Ectodermal cell (in vitro differentiated cells): ENCODE measurements at regions not wholly inside any gene's neighbourhood (a gene's known extent, or its start where the extent isn't known, plus 50 kb on each side); places are given as distances from the start of the nearest gene placed in this dataset.

Experiments
- H3K27ac ChIP-seq: 2 replicates; pipeline ENCODE4 v1.7.0; 2013; ENCODE audit warnings: mild to moderate bottlenecking, low read depth, low read length; ENCODE audit not compliant: insufficient read depth, poor library complexity, severe bottlenecking
- H3K27me3 ChIP-seq: 2 replicates; pipeline ENCODE4 v1.7.0; 2013; ENCODE audit warnings: mild to moderate bottlenecking, low read length; ENCODE audit not compliant: insufficient read depth, control insufficient read depth, poor library complexity, severe bottlenecking
- H3K36me3 ChIP-seq: one replicate; pipeline ENCODE4 v1.7.0; 2013; ENCODE audit warnings: low read length; ENCODE audit not compliant: control insufficient read depth, insufficient read depth
- H3K4me1 ChIP-seq: one replicate; pipeline ENCODE4 v1.7.0; 2013; ENCODE audit warnings: low read length; ENCODE audit not compliant: control insufficient read depth, insufficient read depth
- H3K4me3 ChIP-seq: 2 replicates; pipeline ENCODE4 v1.7.0; 2013; ENCODE audit warnings: low read depth, low read length, control low read depth; ENCODE audit not compliant: insufficient read depth
- H3K9me3 ChIP-seq: 2 replicates; pipeline ENCODE4 v1.7.0; 2013; ENCODE audit warnings: mild to moderate bottlenecking, low read length, moderate library complexity; ENCODE audit not compliant: control insufficient read depth
- WGBS, 2 experiments: methylation state at CpG; one replicate each; pipeline ENCODE4 v1.1.7; 2013; ENCODE audit warnings: missing lambda C conversion rate in 2 of 2; 5-methylcytosine and 5-hydroxymethylcytosine counted together

- Histone ChIP-seq H3K4me1 (no peaks in the 10 kb centered on the region), H3K27me3 (no peaks in the 10 kb centered on the region)
- 94 to 98% methylated on average over 3 to 5 of the region's 5 CpGs for WGBS, 2 experiments
Measured at GRCh38 chr14:89053303-89053702, 228.9 kb downstream of the TTC8 start.

GRCh38 chr14:89056394-89056793 is 231.9 kb downstream of the TTC8 start:
- Histone ChIP-seq H3K36me3 (no peaks in the 10 kb centered on the region), H3K27ac (no peak overlapping the region), H3K4me1 (no peaks in the 10 kb centered on the region), H3K27me3 (no peaks in the 10 kb centered on the region), H3K4me3 (no peak overlapping the region), H3K9me3 (no peaks in the 10 kb centered on the region)
- 92 to 94% methylated on average over 4 of the region's 4 CpGs for WGBS, 2 experiments

More at GRCh38 chr14:89053303-89053702, 228.9 kb downstream of the TTC8 start:
- H3K27ac ChIP-seq, result no peak overlapping the region
- H3K9me3 ChIP-seq, result no peaks in the 10 kb centered on the region
- no peaks in the 10 kb centered on the region for H3K36me3 ChIP-seq
- no peak overlapping the region for H3K4me3 ChIP-seq

- no peaks in the 10 kb centered on the region for H3K27me3 ChIP-seq
- no peaks in the 10 kb centered on the region for H3K36me3 ChIP-seq
- no peaks in the 10 kb centered on the region for H3K4me1 ChIP-seq
- no peak overlapping the region for H3K4me3 ChIP-seq
- H3K9me3 ChIP-seq, result no peaks in the 10 kb centered on the region
- H3K27ac ChIP-seq, result no peak overlapping the region
- 95 to 97% methylated on average over 3 of the region's 3 CpGs for WGBS, 2 experiments
Measured at GRCh38 chr14:89058697-89059096, 234.2 kb downstream of the TTC8 start.

- Histone ChIP-seq H3K36me3 (no peaks in the 10 kb centered on the region), H3K4me3 (no peak overlapping the region), H3K27me3 (no peaks in the 10 kb centered on the region), H3K9me3 (no peaks in the 10 kb centered on the region), H3K4me1 (no peaks in the 10 kb centered on the region), H3K27ac (no peak overlapping the region)
Measured at GRCh38 chr14:89060191-89060590, 235.7 kb downstream of the TTC8 start.

GRCh38 chr14:89061696-89062095 is 237.2 kb downstream of the TTC8 start:
- no peaks in the 10 kb centered on the region for H3K27me3 ChIP-seq
- no peak overlapping the region for H3K4me3 ChIP-seq
- no peak overlapping the region for H3K27ac ChIP-seq
- no peaks in the 10 kb centered on the region for H3K36me3 ChIP-seq
- H3K4me1 ChIP-seq, result no peaks in the 10 kb centered on the region
- 93 to 100% methylated on average over 1 of the region's 1 CpG for WGBS, 2 experiments
- H3K9me3 ChIP-seq, result no peaks in the 10 kb centered on the region

- H3K27me3 ChIP-seq, result no peaks in the 10 kb centered on the region
- H3K9me3 ChIP-seq, result no peaks in the 10 kb centered on the region
- no peaks in the 10 kb centered on the region for H3K4me1 ChIP-seq
- WGBS, 2 experiments, result 90 to 93% methylated on average over 1 of the region's 2 CpGs
- no peak overlapping the region for H3K27ac ChIP-seq
- H3K4me3 ChIP-seq, result no peak overlapping the region
- no peaks in the 10 kb centered on the region for H3K36me3 ChIP-seq
Measured at GRCh38 chr14:89065879-89066278, 241.4 kb downstream of the TTC8 start.

GRCh38 chr14:89067293-89067972 is 243.0 kb downstream of the TTC8 start:
- H3K36me3 ChIP-seq, result no peaks in the 10 kb centered on the region
- WGBS, 2 experiments, result 80 to 81% methylated on average over 12 of the region's 12 CpGs
- H3K27me3 ChIP-seq, result no peaks in the 10 kb centered on the region
- H3K9me3 ChIP-seq, result no peaks in the 10 kb centered on the region
- no peaks in the 10 kb centered on the region for H3K4me1 ChIP-seq
- H3K27ac ChIP-seq, result no peak overlapping the region
- H3K4me3 ChIP-seq, result no peak overlapping the region

- no peaks in the 10 kb centered on the region for H3K4me1 ChIP-seq
- H3K36me3 ChIP-seq, result no peaks in the 10 kb centered on the region
- H3K27me3 ChIP-seq, result no peaks in the 10 kb centered on the region
- 90 to 92% methylated on average over 16 of the region's 16 CpGs for WGBS, 2 experiments
- H3K27ac ChIP-seq, result no peak overlapping the region
- no peaks in the 10 kb centered on the region for H3K9me3 ChIP-seq
- no peak overlapping the region for H3K4me3 ChIP-seq
Measured at GRCh38 chr14:89078021-89078795, 253.8 kb downstream of the TTC8 start.

GRCh38 chr14:89085231-89085731 is 260.8 kb downstream of the TTC8 start:
- Histone ChIP-seq H3K4me3 (no peak overlapping the region), H3K36me3 (no peaks in the 10 kb centered on the region), H3K4me1 (no peaks in the 10 kb centered on the region), H3K27me3 (no peaks in the 10 kb centered on the region), H3K27ac (no peak overlapping the region), H3K9me3 (no peaks in the 10 kb centered on the region)
- WGBS, 2 experiments, result 86 to 87% methylated on average over 11 to 12 of the region's 12 CpGs

GRCh38 chr14:89085737-89086382 is 261.4 kb downstream of the TTC8 start:
- H3K36me3 ChIP-seq, result no peaks in the 10 kb centered on the region
- no peak overlapping the region for H3K27ac ChIP-seq
- no peaks in the 10 kb centered on the region for H3K9me3 ChIP-seq
- 96% methylated on average over 8 to 9 of the region's 9 CpGs for whole genome bisulfite sequencing, 2 experiments
- no peaks in the 10 kb centered on the region for H3K27me3 ChIP-seq
- H3K4me3 ChIP-seq, result no peak overlapping the region
- H3K4me1 ChIP-seq, result no peaks in the 10 kb centered on the region
